Adrenal gland (tissue), 9 donors: ENCODE measurements at regions not wholly inside any gene's neighbourhood (a gene's known extent, or its start where the extent isn't known, plus 50 kb on each side); places are given as distances from the start of the nearest gene placed in this dataset.

ENCODE experiments used
- DNase-seq, 7 donors: peaks; one replicate each; pipeline ENCODE4 v3.0.0-alpha.2; 2019 to 2020
- H3K27ac ChIP-seq, 5 donors: fragments of 200-600 bp; sonication (generic) in 4 of 5; 1 replicate in 3 of 5; 2 replicates in 2 of 5; pipeline versions ENCODE4 v1.5.1 to v1.8.0; 2016 to 2020; ENCODE audit warnings: mild to moderate bottlenecking in 1 of 5
- H3K27me3 ChIP-seq: fragments of 200-600 bp; 2 replicates; pipeline ENCODE4 v1.8.0; 2021
- H3K36me3 ChIP-seq, 2 donors: fragments of 200-600 bp; replicated peaks in 1 of 2; 1 replicate in 1 of 2; 2 replicates in 1 of 2; pipeline versions ENCODE4 v1.5.1 to v1.8.0; 2018 to 2022
- H3K4me1 ChIP-seq, 2 donors: fragments of 200-600 bp; replicated peaks in 1 of 2; 1 replicate in 1 of 2; 2 replicates in 1 of 2; pipeline versions ENCODE4 v1.5.1 to v1.8.0; 2018 to 2021
- H3K4me3 ChIP-seq, 4 donors: fragments of 200-600 bp; sonication (generic) in 3 of 4; one replicate each; pipeline ENCODE4 v1.5.1; 2016 to 2018
- H3K9me3 ChIP-seq, 3 donors: fragments of 200-600 bp; sonication (generic) in 1 of 3; replicated peaks in 1 of 3; 1 replicate in 2 of 3; 2 replicates in 1 of 3; pipeline versions ENCODE4 v1.5.1 to v1.8.0; 2016 to 2021
- POLR2A ChIP-seq, 2 donors: fragments of 450-650 bp; IDR thresholded peaks; one replicate each; pipeline ENCODE4 v1.6.1; 2017; ENCODE audit warnings: antibody characterized with exemption in 2 of 2, mild to moderate bottlenecking in 2 of 2, moderate library complexity in 1 of 2
- WGBS, 4 donors: extraction: QIAGEN DNeasy Blood & Tissue Kit in 2 of 4; methylation state at CpG; one replicate each; pipeline versions ENCODE4 v1.1.5 to v1.1.7; 2013 to 2017; 5-methylcytosine and 5-hydroxymethylcytosine counted together
- intact Hi-C, 2 donors: fragments of 100-400 bp; cut with DNase I; formaldehyde crosslinking; loops; one replicate each; pipeline versions ENCODE4 v1.14.1 to v1.15.0; 2022 to 2023
- TF ChIP-seq, protein P1 (sequence below), 6 experiments: fragments of 450-650 bp in 4 of 6; fragments of 200-600 bp in 2 of 6; sonication (generic) in 1 of 6; IDR thresholded peaks; 1 replicate in 5 of 6; 2 replicates in 1 of 6; pipeline versions ENCODE4 v1.5.1 to v1.8.0; 2016 to 2021; ENCODE audit warnings: antibody characterized with exemption in 6 of 6, mild to moderate bottlenecking in 2 of 6, moderate library complexity in 1 of 6
- donor health status: healthy with polysubstance abuse.
- donor health status: Bipolar disorder and iron deficiency.
- donor health status: DM: yes; HTN: yes; CAD: no.
- donor health status: DM: no; HTN: no; CAD: no.
- donor health status: DM: no; HTN: no; CAD: no.

GRCh38 chrX:69021141-69021960, 143.9 kb downstream of the PJA1 start:
- Histone ChIP-seq H3K27ac (no peak overlapping the region), H3K4me3 (no peak overlapping the region), H3K36me3 (no peaks in the 10 kb centered on the region), H3K4me1 (peaks cover 0 to 15% of the 10 kb centered on the region in 2 donors), H3K27me3 (peaks cover 10% of the 10 kb centered on the region), H3K9me3 (no peaks in the 10 kb centered on the region)
- WGBS, 4 donors: 69 to 84% (median 80%) methylated on average over 7 to 10 of the region's 10 CpGs
- intact Hi-C loops: no loop called here
- no peak for DNase-seq
- TF ChIP-seq POLR2A (IDR thresholded peaks at IDR 0.05): no peak
- TF ChIP-seq, protein P1, sequence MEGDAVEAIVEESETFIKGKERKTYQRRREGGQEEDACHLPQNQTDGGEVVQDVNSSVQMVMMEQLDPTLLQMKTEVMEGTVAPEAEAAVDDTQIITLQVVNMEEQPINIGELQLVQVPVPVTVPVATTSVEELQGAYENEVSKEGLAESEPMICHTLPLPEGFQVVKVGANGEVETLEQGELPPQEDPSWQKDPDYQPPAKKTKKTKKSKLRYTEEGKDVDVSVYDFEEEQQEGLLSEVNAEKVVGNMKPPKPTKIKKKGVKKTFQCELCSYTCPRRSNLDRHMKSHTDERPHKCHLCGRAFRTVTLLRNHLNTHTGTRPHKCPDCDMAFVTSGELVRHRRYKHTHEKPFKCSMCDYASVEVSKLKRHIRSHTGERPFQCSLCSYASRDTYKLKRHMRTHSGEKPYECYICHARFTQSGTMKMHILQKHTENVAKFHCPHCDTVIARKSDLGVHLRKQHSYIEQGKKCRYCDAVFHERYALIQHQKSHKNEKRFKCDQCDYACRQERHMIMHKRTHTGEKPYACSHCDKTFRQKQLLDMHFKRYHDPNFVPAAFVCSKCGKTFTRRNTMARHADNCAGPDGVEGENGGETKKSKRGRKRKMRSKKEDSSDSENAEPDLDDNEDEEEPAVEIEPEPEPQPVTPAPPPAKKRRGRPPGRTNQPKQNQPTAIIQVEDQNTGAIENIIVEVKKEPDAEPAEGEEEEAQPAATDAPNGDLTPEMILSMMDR (IDR thresholded peaks at IDR 0.05): no peak

DNA sequence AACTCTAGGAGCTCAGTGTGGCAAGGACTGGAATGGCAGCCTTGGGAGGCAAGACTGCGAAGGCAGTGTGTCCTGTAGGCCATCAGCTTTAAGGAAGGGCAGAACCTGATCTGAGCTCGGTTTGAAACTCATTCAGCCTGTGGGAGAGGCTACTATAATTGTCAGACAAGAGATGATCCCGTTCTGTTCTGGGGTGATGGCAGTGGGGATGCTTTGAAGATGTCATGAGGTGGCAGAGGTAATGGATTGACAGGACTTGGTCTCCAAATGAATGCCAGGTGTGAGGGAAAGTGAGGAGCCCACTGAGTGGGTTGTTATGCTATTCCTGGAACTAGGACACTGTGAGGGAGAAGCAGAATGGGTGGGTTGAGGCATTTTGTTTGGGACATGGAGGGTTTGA, 144.9 kb downstream of the PJA1 start:
- no peak for TF ChIP-seq POLR2A (IDR thresholded peaks at IDR 0.05)
- TF ChIP-seq, protein P1 (IDR thresholded peaks at IDR 0.05): no peak
- intact Hi-C loops: no loop called here

GRCh38 chrX:69019073-69019890, 146.0 kb downstream of the PJA1 start:
- Histone ChIP-seq H3K4me1 (peaks cover 0 to 10% of the 10 kb centered on the region in 2 donors), H3K27me3 (peaks cover 11% of the 10 kb centered on the region), H3K9me3 (no peaks in the 10 kb centered on the region), H3K4me3 (no peak overlapping the region), H3K27ac (peak overlapping the region in 1 of 5 donors; percentile 38), H3K36me3 (no peaks in the 10 kb centered on the region)
- 20 to 64% (median 51%) methylated on average over 1 to 2 of the region's 2 CpGs for WGBS, 4 donors
- intact Hi-C loops: no loop called here
- TF ChIP-seq POLR2A (IDR thresholded peaks at IDR 0.05): no peak
- TF ChIP-seq, protein P1 (IDR thresholded peaks at IDR 0.05): no peak
- no peak for DNase-seq

More for the DNA sequence above, 144.9 kb downstream of the PJA1 start:
- Histone ChIP-seq H3K9me3 (no peaks in the 10 kb centered on the region), H3K36me3 (no peaks in the 10 kb centered on the region), H3K4me3 (no peak overlapping the region), H3K4me1 (peaks cover 0 to 15% of the 10 kb centered on the region in 2 donors), H3K27me3 (peaks cover 10% of the 10 kb centered on the region), H3K27ac (no peak overlapping the region)
- DNase-seq: no peak
- 69 to 100% (median 91%) methylated on average over 3 of the region's 3 CpGs for WGBS, 4 donors

DNA sequence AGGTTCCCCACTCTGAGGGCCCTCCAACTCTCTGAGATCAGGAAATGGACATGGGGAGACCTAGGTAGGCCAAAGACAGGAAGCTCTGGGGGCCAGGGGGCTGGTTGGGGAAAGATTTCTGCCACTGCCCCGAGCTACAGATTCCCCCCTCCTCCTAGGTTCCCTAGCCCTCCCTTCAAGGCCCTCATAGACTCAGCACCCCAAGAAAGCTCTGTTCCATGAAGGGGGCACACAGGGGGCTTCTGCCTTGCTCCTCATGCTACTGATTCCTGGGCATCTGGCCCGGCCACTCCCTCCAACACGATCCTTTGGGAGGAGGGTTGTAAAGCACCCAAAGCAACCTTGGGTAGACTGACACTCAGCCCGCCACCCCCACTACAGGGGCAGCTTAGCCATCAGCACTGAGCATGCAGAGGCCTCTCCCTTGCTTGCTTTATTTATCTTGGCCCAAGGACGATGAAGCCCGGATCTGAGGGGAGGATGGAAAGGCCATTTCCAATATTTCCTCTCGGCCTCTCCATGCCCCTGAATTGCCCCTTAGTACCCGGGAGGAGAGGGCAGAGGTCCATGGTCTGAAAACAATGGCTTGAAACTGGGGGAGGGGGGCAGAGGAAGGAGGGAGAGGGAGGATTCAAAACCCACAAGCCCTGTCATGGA, 146.7 kb downstream of the PJA1 start:
- H3K9me3 ChIP-seq: no peaks in the 10 kb centered on the region
- TF ChIP-seq, protein P1 (IDR thresholded peaks at IDR 0.05): no peak
- no peak for TF ChIP-seq POLR2A (IDR thresholded peaks at IDR 0.05)
- H3K4me3 ChIP-seq: no peak overlapping the region
- peaks cover 0 to 7% of the 10 kb centered on the region in 2 donors for H3K4me1 ChIP-seq
- peaks cover 17% of the 10 kb centered on the region for H3K27me3 ChIP-seq
- 35 to 60% (median 42%) methylated on average over 2 to 8 of the region's 8 CpGs for WGBS, 4 donors
- intact Hi-C loops: no loop called here
- peak in 3 of 7 donors; percentile 27 to 41 (median 27) for DNase-seq
- H3K27ac ChIP-seq: peak overlapping the region in 1 of 5 donors; percentile 62
- no peaks in the 10 kb centered on the region for H3K36me3 ChIP-seq
